Effector memory CD8-positive, alpha-beta T cell (primary cell): ENCODE measurements at regions not wholly inside any gene's neighbourhood (a gene's known extent, or its start where the extent isn't known, plus 50 kb on each side); places are given as distances from the start of the nearest gene placed in this dataset.
A peak's percentile ranks its signal among the peaks of the same experiment; 100 is the strongest.
"Not testable (repeated sequence)": the region's sequence is repeated elsewhere in the genome, so short reads cannot be mapped to it uniquely, and the experiment has no call there.

Experiments used
- ATAC-seq: fragments of 150-1000 bp; cut with Tn5 transposase; replicated peaks from 2 replicates; pipeline ENCODE4 v1.10.0; 2021; ENCODE audit warnings: mild to moderate bottlenecking, moderate library complexity
- DNase-seq, 3 experiments: peaks; one replicate each; pipeline ENCODE4 v3.0.0; 2021
- H3K27ac Mint-ChIP-seq, 2 donors: one replicate each; pipeline ENCODE4 v1.8.0; 2022; ENCODE audit warnings: mild to moderate bottlenecking in 2 of 2, mixed read lengths in 2 of 2, moderate library complexity in 2 of 2
- H3K27me3 Mint-ChIP-seq, 2 donors: one replicate each; pipeline ENCODE4 v1.8.0; 2022; ENCODE audit warnings: mixed read lengths in 2 of 2
- H3K36me3 Mint-ChIP-seq: one replicate; pipeline ENCODE4 v1.8.0; 2022; ENCODE audit warnings: mild to moderate bottlenecking, moderate library complexity, mixed read lengths; ENCODE audit not compliant: insufficient read depth
- H3K4me1 Mint-ChIP-seq, 2 donors: one replicate each; pipeline ENCODE4 v1.8.0; 2022; ENCODE audit warnings: low read depth in 2 of 2, mixed read lengths in 2 of 2
- H3K4me3 Mint-ChIP-seq, 2 donors: one replicate each; pipeline ENCODE4 v1.8.0; 2022; ENCODE audit warnings: mild to moderate bottlenecking in 2 of 2, mixed read lengths in 2 of 2, moderate library complexity in 2 of 2
- H3K9me3 Mint-ChIP-seq, 2 donors: one replicate each; pipeline ENCODE4 v1.8.0; 2022; ENCODE audit warnings: mixed read lengths in 2 of 2

GRCh38 chr16:33913601-33914000, 454.2 kb downstream of the TP53TG3F start:
- ATAC-seq, H3K36me3 Mint-ChIP-seq, DNase-seq, H3K27me3 Mint-ChIP-seq, H3K27ac Mint-ChIP-seq, H3K4me3 Mint-ChIP-seq, H3K4me1 Mint-ChIP-seq, H3K9me3 Mint-ChIP-seq: not testable (repeated sequence)

DNA sequence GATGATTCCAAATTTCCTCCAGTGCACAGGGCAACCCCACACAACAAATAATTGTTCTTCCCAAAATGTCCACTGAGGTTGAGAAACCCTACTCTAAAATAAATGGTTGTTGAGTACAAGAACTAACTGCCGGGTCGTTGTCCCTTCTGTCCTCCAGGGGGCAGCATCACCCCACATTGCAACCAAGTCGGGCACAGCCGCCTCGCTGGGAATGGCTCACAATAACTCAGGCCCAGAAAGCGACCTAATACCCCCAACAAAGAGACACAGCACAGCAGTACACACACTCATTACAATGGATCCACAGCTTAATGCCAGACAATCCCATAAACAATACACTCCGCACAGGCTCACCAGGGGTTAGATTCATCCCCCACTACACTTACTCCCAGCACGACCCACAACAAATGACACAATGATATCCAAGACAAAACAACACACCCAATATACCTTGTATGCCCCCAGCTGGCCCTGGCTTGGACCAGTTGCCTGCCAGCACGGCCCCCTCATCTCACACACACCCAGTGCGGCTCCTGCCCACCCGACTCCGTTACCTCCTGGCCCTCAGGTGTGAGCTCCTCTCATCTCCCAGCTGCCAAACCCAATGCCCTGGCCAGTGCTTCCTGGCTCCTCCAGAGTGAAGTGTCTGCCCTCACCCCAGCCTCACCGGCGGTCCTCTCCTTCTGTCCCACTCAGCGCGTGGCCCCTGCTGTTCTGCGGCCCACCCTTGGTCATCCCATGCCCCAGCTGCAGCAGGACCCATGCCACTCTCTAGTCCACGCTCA, 461.5 kb downstream of the TP53TG3F start:
- not testable (repeated sequence) for H3K9me3 Mint-ChIP-seq, DNase-seq, H3K27ac Mint-ChIP-seq, H3K27me3 Mint-ChIP-seq, H3K36me3 Mint-ChIP-seq, H3K4me1 Mint-ChIP-seq, H3K4me3 Mint-ChIP-seq
- peak; percentile 42 for ATAC-seq

DNA sequence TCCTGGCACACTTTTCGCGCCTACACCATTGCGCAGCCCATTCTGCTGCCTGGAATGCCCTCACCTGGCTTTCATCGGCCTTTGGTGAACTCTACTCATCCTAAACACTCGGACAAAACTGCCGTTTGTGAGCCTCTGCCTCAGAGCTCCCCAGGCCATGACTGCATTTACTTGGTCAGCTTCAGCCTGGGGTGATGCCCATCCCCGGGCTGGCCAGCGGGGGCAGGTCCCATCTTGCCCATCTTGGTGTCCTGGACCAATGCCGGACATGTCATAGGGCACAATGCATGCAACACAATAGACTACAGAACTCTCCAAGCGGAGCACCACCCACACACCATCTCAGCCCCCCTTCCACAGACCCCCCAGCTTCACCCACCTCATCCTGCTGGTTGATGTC, 463.5 kb downstream of the TP53TG3F start:
- H3K27me3 Mint-ChIP-seq, H3K27ac Mint-ChIP-seq, H3K36me3 Mint-ChIP-seq, H3K4me1 Mint-ChIP-seq, ATAC-seq, H3K9me3 Mint-ChIP-seq, H3K4me3 Mint-ChIP-seq, DNase-seq: not testable (repeated sequence)

GRCh38 chr16:33928026-33928425, 468.6 kb downstream of the TP53TG3F start:
- H3K27me3 Mint-ChIP-seq, H3K4me1 Mint-ChIP-seq, H3K4me3 Mint-ChIP-seq, H3K27ac Mint-ChIP-seq, DNase-seq, ATAC-seq, H3K9me3 Mint-ChIP-seq, H3K36me3 Mint-ChIP-seq: not testable (repeated sequence)

DNA sequence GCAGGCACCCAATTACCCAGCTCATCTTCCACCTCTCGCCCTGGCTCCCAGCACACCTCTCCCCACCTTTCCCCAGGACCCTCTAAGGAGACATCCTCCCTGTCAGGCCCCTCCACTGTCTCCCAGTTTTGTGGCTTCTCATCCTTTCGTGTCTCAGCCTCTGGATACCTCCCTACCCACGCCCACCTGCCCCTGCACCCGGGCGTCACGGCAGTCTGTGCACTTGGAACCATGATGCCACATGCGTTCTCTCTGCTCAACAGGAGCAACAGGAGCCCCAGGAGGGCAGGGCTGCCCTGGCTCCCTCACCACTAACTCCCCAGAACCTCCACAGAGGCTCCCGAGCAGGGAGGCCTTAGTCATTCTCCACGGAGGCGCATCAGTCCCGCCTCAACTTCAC, 472.8 kb downstream of the TP53TG3F start:
- not testable (repeated sequence) for H3K4me1 Mint-ChIP-seq, DNase-seq, H3K27me3 Mint-ChIP-seq, H3K4me3 Mint-ChIP-seq, H3K9me3 Mint-ChIP-seq, H3K27ac Mint-ChIP-seq, H3K36me3 Mint-ChIP-seq, ATAC-seq

DNA sequence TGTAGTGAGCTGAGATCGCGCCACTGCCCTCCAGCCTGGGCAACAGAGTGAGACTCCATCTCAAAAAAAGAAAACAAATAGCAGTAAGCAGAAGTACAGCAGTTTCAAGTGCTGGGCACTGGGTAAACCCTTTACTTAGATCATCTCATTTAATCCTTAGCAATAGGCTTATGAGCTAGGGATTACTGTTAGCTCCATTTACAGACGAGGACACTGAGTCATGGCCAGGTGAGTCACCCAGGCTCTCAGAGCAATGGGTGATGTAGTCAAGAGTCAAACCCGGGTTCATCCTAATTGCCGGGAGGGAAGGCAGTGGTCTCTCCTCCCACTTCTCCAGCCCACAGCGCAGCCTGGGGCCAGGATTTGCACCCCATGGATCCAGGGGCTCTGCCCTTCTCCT, 473.6 kb downstream of the TP53TG3F start:
- not testable (repeated sequence) for H3K4me3 Mint-ChIP-seq

DNA sequence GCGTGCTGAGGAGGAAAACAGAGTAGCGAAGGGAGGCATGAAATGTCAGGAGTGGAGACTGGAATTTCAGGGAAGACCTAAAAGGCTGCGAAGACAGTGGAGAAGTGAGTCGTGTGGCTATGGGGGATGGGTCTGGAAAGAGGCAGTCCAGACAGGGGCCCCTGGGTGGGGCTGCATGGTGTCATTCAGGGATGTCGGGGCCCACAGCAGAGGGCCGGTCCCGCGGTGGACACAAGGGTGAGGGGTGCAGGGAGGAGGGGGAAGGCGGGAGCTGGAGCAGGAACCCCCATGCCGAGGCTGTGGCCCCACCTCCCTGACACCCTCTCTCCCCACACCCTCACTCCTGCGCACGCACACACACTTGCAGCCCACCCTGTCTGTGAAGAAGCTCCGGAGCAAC, 476.4 kb downstream of the TP53TG3F start:
- not testable (repeated sequence) for H3K4me1 Mint-ChIP-seq, DNase-seq, H3K36me3 Mint-ChIP-seq, H3K27ac Mint-ChIP-seq, H3K9me3 Mint-ChIP-seq, H3K27me3 Mint-ChIP-seq, ATAC-seq, H3K4me3 Mint-ChIP-seq

More for the DNA sequence above, 473.6 kb downstream of the TP53TG3F start:
- not testable (repeated sequence) for H3K9me3 Mint-ChIP-seq, H3K4me1 Mint-ChIP-seq, H3K36me3 Mint-ChIP-seq, H3K27ac Mint-ChIP-seq, H3K27me3 Mint-ChIP-seq, DNase-seq, ATAC-seq

- not testable (repeated sequence) for H3K9me3 Mint-ChIP-seq, H3K36me3 Mint-ChIP-seq, DNase-seq, H3K4me3 Mint-ChIP-seq, H3K27me3 Mint-ChIP-seq, H3K27ac Mint-ChIP-seq, ATAC-seq, H3K4me1 Mint-ChIP-seq
These were observed 478.7 kb downstream of the TP53TG3F start for GRCh38 chr16:33938097-33938496.

- not testable (repeated sequence) for H3K27ac Mint-ChIP-seq, H3K27me3 Mint-ChIP-seq, ATAC-seq, H3K36me3 Mint-ChIP-seq, DNase-seq, H3K9me3 Mint-ChIP-seq, H3K4me3 Mint-ChIP-seq, H3K4me1 Mint-ChIP-seq
These were observed 502.1 kb downstream of the TP53TG3F start for GRCh38 chr16:33961536-33961935.

- H3K4me1 Mint-ChIP-seq, H3K4me3 Mint-ChIP-seq, H3K9me3 Mint-ChIP-seq, H3K27ac Mint-ChIP-seq, H3K27me3 Mint-ChIP-seq, DNase-seq, H3K36me3 Mint-ChIP-seq: not testable (repeated sequence)
- peak; percentile 55 for ATAC-seq
These were observed 506.1 kb downstream of the TP53TG3F start for GRCh38 chr16:33965534-33965933.

- H3K27me3 Mint-ChIP-seq, H3K36me3 Mint-ChIP-seq, H3K27ac Mint-ChIP-seq, ATAC-seq, H3K4me3 Mint-ChIP-seq, H3K9me3 Mint-ChIP-seq, H3K4me1 Mint-ChIP-seq, DNase-seq: not testable (repeated sequence)
These were observed 507.4 kb downstream of the TP53TG3F start for GRCh38 chr16:33966855-33967254.

DNA sequence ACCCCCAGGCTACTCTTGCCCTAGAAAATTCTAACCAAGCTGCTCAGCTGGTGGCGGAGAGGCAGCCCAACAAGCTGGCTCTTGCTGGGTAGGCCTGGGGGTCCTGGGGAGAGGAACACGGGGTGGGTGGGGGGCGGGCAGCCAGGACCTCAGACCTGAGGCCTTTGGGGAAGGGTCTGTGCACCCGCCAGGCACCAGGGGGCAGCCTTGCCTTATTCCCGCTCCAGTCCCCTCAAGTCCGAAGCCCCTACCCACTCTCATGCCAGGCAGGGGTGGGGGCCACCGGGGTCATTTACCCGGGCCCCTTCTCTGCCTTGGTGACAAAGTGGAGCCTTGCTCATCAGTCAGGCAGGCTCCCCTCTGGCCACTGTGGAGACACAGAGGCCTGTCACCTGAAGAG, 515.1 kb downstream of the TP53TG3F start:
- ATAC-seq, H3K36me3 Mint-ChIP-seq, H3K4me1 Mint-ChIP-seq, H3K27me3 Mint-ChIP-seq, H3K4me3 Mint-ChIP-seq, DNase-seq, H3K9me3 Mint-ChIP-seq, H3K27ac Mint-ChIP-seq: not testable (repeated sequence)

GRCh38 chr16:33975744-33976143, 516.3 kb downstream of the TP53TG3F start:
- not testable (repeated sequence) for DNase-seq, H3K9me3 Mint-ChIP-seq, H3K36me3 Mint-ChIP-seq, H3K27me3 Mint-ChIP-seq, H3K27ac Mint-ChIP-seq, ATAC-seq, H3K4me1 Mint-ChIP-seq, H3K4me3 Mint-ChIP-seq

DNA sequence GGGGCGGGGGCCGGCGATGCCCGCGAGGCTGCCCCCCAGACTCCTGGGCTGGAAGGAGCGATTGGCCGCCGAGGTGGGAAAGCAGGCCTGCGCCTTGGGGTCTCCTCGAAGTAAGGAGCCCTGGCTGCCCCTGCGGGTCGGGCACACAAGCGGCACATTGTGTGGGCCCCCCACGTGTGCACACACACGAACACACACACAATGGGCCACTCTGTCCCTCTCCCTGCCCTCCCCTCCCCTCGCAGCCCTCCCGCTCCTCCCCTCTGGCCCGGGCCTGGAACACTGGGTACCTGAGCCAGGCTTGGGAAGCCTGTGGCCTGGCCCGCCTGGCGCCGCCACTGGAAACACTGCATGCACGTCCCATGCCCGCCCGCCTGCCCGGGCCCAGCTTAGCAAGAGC, 517.1 kb downstream of the TP53TG3F start:
- DNase-seq, H3K4me3 Mint-ChIP-seq, H3K4me1 Mint-ChIP-seq, ATAC-seq, H3K27me3 Mint-ChIP-seq, H3K36me3 Mint-ChIP-seq, H3K27ac Mint-ChIP-seq, H3K9me3 Mint-ChIP-seq: not testable (repeated sequence)

- H3K36me3 Mint-ChIP-seq, H3K9me3 Mint-ChIP-seq, DNase-seq, H3K4me3 Mint-ChIP-seq, H3K4me1 Mint-ChIP-seq, ATAC-seq, H3K27me3 Mint-ChIP-seq, H3K27ac Mint-ChIP-seq: not testable (repeated sequence)
These were observed 519.4 kb downstream of the TP53TG3F start for GRCh38 chr16:33978784-33979183.
